HEK293 (cell line): ENCODE measurements at regions not wholly inside any gene's neighbourhood (a gene's known extent, or its start where the extent isn't known, plus 50 kb on each side); places are given as distances from the start of the nearest gene placed in this dataset.

Source experiments
- CTCF ChIA-PET: fragments of 350-600 bp; formaldehyde crosslinking; extraction: SDS; loops from one replicate; lab custom pipeline; 2021; ENCODE audit warnings: antibody characterized with exemption; lab: Yijun Ruan, JAX
- POLR2A ChIA-PET: fragments of 300-600 bp; formaldehyde crosslinking; extraction: SDS; loops from one replicate; lab custom pipeline; 2020; ENCODE audit warnings: antibody characterized with exemption, inconsistent platforms; lab: Yijun Ruan, JAX
- H3K27ac ChIP-seq: fragments of 200-500 bp; sonication (Bioruptor generic); 2 replicates; pipeline ENCODE4 v1.5.1; 2014; ENCODE audit warnings: low read depth, low read length, control low read depth, inconsistent platforms; ENCODE audit errors: extremely low read depth
- H3K36me3 ChIP-seq, 2 experiments: fragments of 200-500 bp in 1 of 2; sonication (Bioruptor generic) in 1 of 2; 1 replicate in 1 of 2; 2 replicates in 1 of 2; pipeline ENCODE4 v1.5.1; 2014 to 2017; ENCODE audit warnings: inconsistent platforms in 2 of 2, low read length in 2 of 2; ENCODE audit not compliant: control insufficient read depth in 2 of 2, insufficient read depth in 1 of 2
- H3K4me1 ChIP-seq: fragments of 200-500 bp; sonication (Bioruptor generic); 2 replicates; pipeline ENCODE4 v1.5.1; 2014; ENCODE audit warnings: mild to moderate bottlenecking, low read length, inconsistent platforms; ENCODE audit not compliant: control insufficient read depth, insufficient read depth
- H3K4me3 ChIP-seq: 2 replicates; pipeline ENCODE4 v1.5.1; 2011; ENCODE audit warnings: low read depth, mild to moderate bottlenecking, control low read depth, low read length, moderate library complexity
- H3K9me3 ChIP-seq: fragments of 200-500 bp; sonication (Bioruptor generic); 2 replicates; pipeline ENCODE4 v1.5.1; 2014; ENCODE audit warnings: low read depth, low read length, inconsistent platforms; ENCODE audit not compliant: control insufficient read depth, insufficient read depth
- BCL6B ChIP-seq: fragments of 450-650 bp; formaldehyde crosslinking; IDR thresholded peaks from 2 replicates; pipeline ENCODE4 v1.5.1; 2017; ENCODE audit warnings: missing biosample characterization, missing genetic modification characterization
- GLIS1 ChIP-seq: fragments of 450-650 bp; formaldehyde crosslinking; IDR thresholded peaks from 2 replicates; pipeline ENCODE4 v1.5.1; 2016; ENCODE audit warnings: missing biosample characterization, missing genetic modification characterization
- KLF17 ChIP-seq: fragments of 450-650 bp; formaldehyde crosslinking; IDR thresholded peaks from 2 replicates; pipeline ENCODE4 v1.5.1; 2016; ENCODE audit warnings: missing biosample characterization, missing genetic modification characterization
- MYNN ChIP-seq: fragments of 450-650 bp; formaldehyde crosslinking; IDR thresholded peaks from 2 replicates; pipeline ENCODE4 v1.5.1; 2016; ENCODE audit warnings: missing biosample characterization, missing genetic modification characterization, borderline replicate concordance
- SP7 ChIP-seq: fragments of 450-650 bp; formaldehyde crosslinking; IDR thresholded peaks from 2 replicates; pipeline ENCODE4 v1.5.1; 2016; ENCODE audit warnings: missing biosample characterization, missing genetic modification characterization
- ZBTB21 ChIP-seq: fragments of 450-650 bp; formaldehyde crosslinking; IDR thresholded peaks from 2 replicates; pipeline ENCODE4 v1.5.1; 2017; ENCODE audit warnings: missing biosample characterization, missing genetic modification characterization
- ZNF114 ChIP-seq: fragments of 450-650 bp; formaldehyde crosslinking; IDR thresholded peaks from 2 replicates; pipeline ENCODE4 v1.5.0; 2017; ENCODE audit warnings: missing biosample characterization, missing genetic modification characterization
- ZNF133 ChIP-seq: fragments of 450-650 bp; formaldehyde crosslinking; IDR thresholded peaks from 2 replicates; pipeline ENCODE4 v1.5.1; 2016; ENCODE audit warnings: missing biosample characterization, missing genetic modification characterization
- ZNF140 ChIP-seq: fragments of 450-650 bp; formaldehyde crosslinking; IDR thresholded peaks from 2 replicates; pipeline ENCODE4 v1.5.1; 2016; ENCODE audit warnings: missing biosample characterization, missing genetic modification characterization
- ZNF146 ChIP-seq: fragments of 450-650 bp; formaldehyde crosslinking; IDR thresholded peaks from 2 replicates; pipeline ENCODE4 v1.5.1; 2016; ENCODE audit warnings: missing biosample characterization, missing genetic modification characterization
- ZNF169 ChIP-seq: fragments of 450-650 bp; formaldehyde crosslinking; IDR thresholded peaks from 2 replicates; pipeline ENCODE4 v1.5.1; 2016; ENCODE audit warnings: missing biosample characterization, missing genetic modification characterization
- ZNF449 ChIP-seq: fragments of 450-650 bp; formaldehyde crosslinking; IDR thresholded peaks from 2 replicates; pipeline ENCODE4 v1.5.1; 2017; ENCODE audit warnings: missing biosample characterization, mild to moderate bottlenecking, missing genetic modification characterization, moderate library complexity
- ZNF473 ChIP-seq: fragments of 450-650 bp; formaldehyde crosslinking; IDR thresholded peaks from 2 replicates; pipeline ENCODE4 v1.5.1; 2017; ENCODE audit warnings: missing biosample characterization, missing genetic modification characterization
- ZNF488 ChIP-seq: fragments of 450-650 bp; formaldehyde crosslinking; IDR thresholded peaks from 2 replicates; pipeline ENCODE4 v1.5.1; 2016; ENCODE audit warnings: missing biosample characterization, missing genetic modification characterization
- ZNF549 ChIP-seq: fragments of 450-650 bp; IDR thresholded peaks from 2 replicates; pipeline ENCODE4 v1.5.1; 2018; ENCODE audit warnings: missing biosample characterization, missing genetic modification characterization, mild to moderate bottlenecking, inconsistent platforms, moderate library complexity
- ZNF626 ChIP-seq: fragments of 450-650 bp; sonication (Bioruptor Pico); formaldehyde crosslinking; IDR thresholded peaks from 2 replicates; pipeline ENCODE4 v1.5.1; 2018; ENCODE audit warnings: missing biosample characterization, missing genetic modification characterization, inconsistent platforms
- ZNF677 ChIP-seq: fragments of 450-650 bp; IDR thresholded peaks from 2 replicates; pipeline ENCODE4 v1.5.0; 2018; ENCODE audit warnings: missing biosample characterization, mild to moderate bottlenecking, missing genetic modification characterization, moderate library complexity
- ZNF785 ChIP-seq: fragments of 450-650 bp; formaldehyde crosslinking; IDR thresholded peaks from 2 replicates; pipeline ENCODE4 v1.5.1; 2016; ENCODE audit warnings: missing biosample characterization, missing genetic modification characterization

- CTCF ChIA-PET: interaction anchor here (0.6 kb wide), 1 partner anchor 155 kb away, joined by 4 read pairs; no protein-coding TSS in a partner anchor
- TF ChIP-seq ZNF146 (no peak), BCL6B (no peak), MYNN (tag by site-specific recombination) (no peak)
- POLR2A ChIA-PET: no interaction called here
- H3K36me3 ChIP-seq: no peaks in the 10 kb centered on the region
- no peaks in the 10 kb centered on the region for H3K4me1 ChIP-seq
- H3K4me3 ChIP-seq: no peak overlapping the region
- no peaks in the 10 kb centered on the region for H3K9me3 ChIP-seq
- H3K27ac ChIP-seq: no peak overlapping the region
These were observed 669.8 kb upstream of the LRFN5 start for GRCh38 chr14:40936861-40937260.

GRCh38 chr14:40920380-40920779 lies 686.3 kb upstream of the LRFN5 start:
- TF ChIP-seq BCL6B (no peak), ZNF473 (tag by site-specific recombination) (no peak), ZBTB21 (no peak)
- no peaks in the 10 kb centered on the region for H3K4me1 ChIP-seq
- no peaks in the 10 kb centered on the region for H3K36me3 ChIP-seq
- POLR2A ChIA-PET: no interaction called here
- no peaks in the 10 kb centered on the region for H3K9me3 ChIP-seq
- CTCF ChIA-PET: no interaction called here
- no peak overlapping the region for H3K4me3 ChIP-seq
- H3K27ac ChIP-seq: no peak overlapping the region

GRCh38 chr14:40911141-40911540 lies 695.5 kb upstream of the LRFN5 start:
- Histone ChIP-seq H3K4me3 (no peak overlapping the region), H3K9me3 (no peaks in the 10 kb centered on the region), H3K27ac (no peak overlapping the region), H3K36me3 (no peaks in the 10 kb centered on the region), H3K4me1 (no peaks in the 10 kb centered on the region)
- no peak for TF ChIP-seq ZNF449 (tag by site-specific recombination)
- TF ChIP-seq ZNF785 (tag by site-specific recombination): no peak
- no peak for TF ChIP-seq ZNF169
- no peak for TF ChIP-seq ZNF140
- no peak for TF ChIP-seq SP7 (tag by site-specific recombination)
- no peak for TF ChIP-seq ZNF677 (tag by site-specific recombination)
- no peak for TF ChIP-seq KLF17 (tag by site-specific recombination)
- TF ChIP-seq ZNF549: no peak
- ChIA-PET POLR2A (no interaction called here), CTCF (no interaction called here)

- POLR2A ChIA-PET: no interaction called here
- no peaks in the 10 kb centered on the region for H3K4me1 ChIP-seq
- H3K9me3 ChIP-seq: no peaks in the 10 kb centered on the region
- no peak overlapping the region for H3K4me3 ChIP-seq
- TF ChIP-seq GLIS1 (tag by site-specific recombination) (no peak), ZNF133 (tag by site-specific recombination) (no peak), ZNF549 (no peak), ZNF626 (tag by site-specific recombination) (no peak), ZNF488 (tag by site-specific recombination) (no peak), ZNF114 (tag by site-specific recombination) (no peak)
- TF ChIP-seq, all 188 proteins: peak for 0
- Histone ChIP-seq H3K27ac (no peak overlapping the region), H3K36me3 (no peaks in the 10 kb centered on the region)
- CTCF ChIA-PET: interaction anchor here (0.7 kb wide), 1 partner anchor 86 kb away, joined by 3 read pairs; no protein-coding TSS in a partner anchor
These were observed 696.8 kb upstream of the LRFN5 start for GRCh38 chr14:40909906-40910305.
